ENCODE measurements at regions not wholly inside any gene's neighbourhood (a gene's known extent, or its start where the extent isn't known, plus 50 kb on each side); places are given as distances from the start of the nearest gene placed in this dataset.

GRCh38 chr3:34066328-34066727 lies 267.9 kb downstream of the PDCD6IP start:
- TF ChIP-seq TCF7L2 (IDR thresholded peaks at IDR 0.05; ENCODE audit: low read depth, low read length), result no peak
- TF ChIP-seq SIN3A (IDR thresholded peaks at IDR 0.05; ENCODE audit: borderline replicate concordance, insufficient read depth, low read depth, low read length), result no peak
- TF ChIP-seq POLR2AphosphoS5 (IDR thresholded peaks at IDR 0.05; ENCODE audit: low read depth, low read length), result no peak
- POLR2A ChIA-PET, result no interaction called here
- BruUV-seq (replicated peaks), result no TSS peak

GRCh38 chr3:34066999-34067398 lies 268.6 kb downstream of the PDCD6IP start:
- no peaks in the 10 kb centered on the region for H3K9me3 ChIP-seq (ENCODE audit: control insufficient read depth, insufficient read depth, low read depth, low read length)
- ATAC-seq, result no peak
- POLR2A ChIA-PET, result no interaction called here
- intact Hi-C loops (cut with micrococcal nuclease; ENCODE audit: unreplicated experiment), result no loop called here
- CTCF ChIA-PET, result no interaction called here
- BruUV-seq (replicated peaks), result no TSS peak
- no peaks in the 10 kb centered on the region for H3K27me3 ChIP-seq (ENCODE audit: control insufficient read depth, insufficient read depth, low read length)
- no peak overlapping the region for H3K27ac ChIP-seq (ENCODE audit: low read length)
- no peak for TF ChIP-seq REST (IDR thresholded peaks at IDR 0.05; ENCODE audit: insufficient read depth in 1 of 2, low read depth in 2 of 2, low read length in 1 of 2)
- no peak for TF ChIP-seq POLR2AphosphoS5 (IDR thresholded peaks at IDR 0.05; ENCODE audit: low read depth, low read length)
- no peak for TF ChIP-seq TCF7L2 (IDR thresholded peaks at IDR 0.05; ENCODE audit: low read depth, low read length)
- TF ChIP-seq, protein P1, sequence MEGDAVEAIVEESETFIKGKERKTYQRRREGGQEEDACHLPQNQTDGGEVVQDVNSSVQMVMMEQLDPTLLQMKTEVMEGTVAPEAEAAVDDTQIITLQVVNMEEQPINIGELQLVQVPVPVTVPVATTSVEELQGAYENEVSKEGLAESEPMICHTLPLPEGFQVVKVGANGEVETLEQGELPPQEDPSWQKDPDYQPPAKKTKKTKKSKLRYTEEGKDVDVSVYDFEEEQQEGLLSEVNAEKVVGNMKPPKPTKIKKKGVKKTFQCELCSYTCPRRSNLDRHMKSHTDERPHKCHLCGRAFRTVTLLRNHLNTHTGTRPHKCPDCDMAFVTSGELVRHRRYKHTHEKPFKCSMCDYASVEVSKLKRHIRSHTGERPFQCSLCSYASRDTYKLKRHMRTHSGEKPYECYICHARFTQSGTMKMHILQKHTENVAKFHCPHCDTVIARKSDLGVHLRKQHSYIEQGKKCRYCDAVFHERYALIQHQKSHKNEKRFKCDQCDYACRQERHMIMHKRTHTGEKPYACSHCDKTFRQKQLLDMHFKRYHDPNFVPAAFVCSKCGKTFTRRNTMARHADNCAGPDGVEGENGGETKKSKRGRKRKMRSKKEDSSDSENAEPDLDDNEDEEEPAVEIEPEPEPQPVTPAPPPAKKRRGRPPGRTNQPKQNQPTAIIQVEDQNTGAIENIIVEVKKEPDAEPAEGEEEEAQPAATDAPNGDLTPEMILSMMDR (IDR thresholded peaks at IDR 0.05), result no peak
- no peak for TF ChIP-seq SIN3A (IDR thresholded peaks at IDR 0.05; ENCODE audit: borderline replicate concordance, insufficient read depth, low read depth, low read length)
- H3K36me3 ChIP-seq (ENCODE audit: control insufficient read depth, insufficient read depth, low read length), result no peaks in the 10 kb centered on the region
- no peak overlapping the region for H3K4me3 ChIP-seq (ENCODE audit: low read depth in 2 of 2, low read length in 2 of 2)
- in situ Hi-C loops (cut with HindIII; ENCODE audit: low pct_unique_long_range_greater_than_20kb, low sequenced_read_pairs), result no loop called here
- no peak for DNase-seq (ENCODE audit: low read depth, low spot score)
- no peaks in the 10 kb centered on the region for H3K4me1 ChIP-seq (ENCODE audit: control insufficient read depth, insufficient read depth, low read length)

More at GRCh38 chr3:34066328-34066727, 267.9 kb downstream of the PDCD6IP start:
- intact Hi-C loops (cut with micrococcal nuclease; ENCODE audit: unreplicated experiment), result no loop called here
- no peak overlapping the region for H3K27ac ChIP-seq (ENCODE audit: low read length)
- H3K27me3 ChIP-seq (ENCODE audit: control insufficient read depth, insufficient read depth, low read length), result no peaks in the 10 kb centered on the region
- CTCF ChIA-PET, result no interaction called here
- in situ Hi-C loops (cut with HindIII; ENCODE audit: low pct_unique_long_range_greater_than_20kb, low sequenced_read_pairs), result no loop called here
- H3K9me3 ChIP-seq (ENCODE audit: control insufficient read depth, insufficient read depth, low read depth, low read length), result no peaks in the 10 kb centered on the region
- H3K4me3 ChIP-seq (ENCODE audit: low read depth in 2 of 2, low read length in 2 of 2), result no peak overlapping the region
- no peak for ATAC-seq
- no peaks in the 10 kb centered on the region for H3K36me3 ChIP-seq (ENCODE audit: control insufficient read depth, insufficient read depth, low read length)
- DNase-seq (ENCODE audit: low read depth, low spot score), result no peak
- no peaks in the 10 kb centered on the region for H3K4me1 ChIP-seq (ENCODE audit: control insufficient read depth, insufficient read depth, low read length)

DNA sequence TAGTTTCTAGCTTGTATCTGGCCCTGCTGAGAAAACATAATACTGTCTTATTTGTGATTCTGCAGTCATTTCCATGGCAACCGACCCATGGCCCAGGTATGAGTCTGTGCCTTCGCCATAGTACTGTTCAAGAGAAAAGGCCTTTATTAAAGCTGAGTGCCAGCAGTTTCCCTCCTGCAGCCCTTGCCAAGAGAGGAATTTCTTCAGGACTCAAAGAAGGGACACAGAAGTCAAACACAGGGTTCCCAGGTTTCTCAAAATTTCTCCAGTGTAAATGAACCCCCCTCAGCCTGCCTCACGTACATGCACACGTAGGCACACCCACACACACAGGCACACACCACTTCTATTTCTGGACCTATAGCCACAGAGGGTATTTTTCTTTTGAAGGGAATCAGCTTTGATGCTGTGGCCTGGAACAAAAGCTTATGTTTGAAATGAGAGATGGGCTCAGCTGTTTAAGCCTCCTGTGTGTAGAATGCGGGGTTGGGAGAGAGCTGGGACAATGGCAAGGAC lies 269.2 kb downstream of the PDCD6IP start:
- BruUV-seq (replicated peaks), result no TSS peak
- H3K27ac ChIP-seq (ENCODE audit: low read length), result no peak overlapping the region
- in situ Hi-C loops (cut with HindIII; ENCODE audit: low pct_unique_long_range_greater_than_20kb, low sequenced_read_pairs) (no loop called here), intact Hi-C loops (cut with micrococcal nuclease; ENCODE audit: unreplicated experiment) (no loop called here)
- H3K4me1 ChIP-seq (ENCODE audit: control insufficient read depth, insufficient read depth, low read length), result no peaks in the 10 kb centered on the region
- H3K27me3 ChIP-seq (ENCODE audit: control insufficient read depth, insufficient read depth, low read length), result no peaks in the 10 kb centered on the region
- TF ChIP-seq REST (IDR thresholded peaks at IDR 0.05; ENCODE audit: insufficient read depth in 1 of 2, low read depth in 2 of 2, low read length in 1 of 2) (no peak), POLR2AphosphoS5 (IDR thresholded peaks at IDR 0.05; ENCODE audit: low read depth, low read length) (no peak)
- no peak overlapping the region for H3K4me3 ChIP-seq (ENCODE audit: low read depth in 2 of 2, low read length in 2 of 2)
- ATAC-seq, result no peak
- H3K36me3 ChIP-seq (ENCODE audit: control insufficient read depth, insufficient read depth, low read length), result no peaks in the 10 kb centered on the region
- H3K9me3 ChIP-seq (ENCODE audit: control insufficient read depth, insufficient read depth, low read depth, low read length), result no peaks in the 10 kb centered on the region
- no peak for DNase-seq (ENCODE audit: low read depth, low spot score)
- ChIA-PET CTCF (no interaction called here), POLR2A (no interaction called here)
